SK-N-SH (cell line): ENCODE measurements at regions not wholly inside any gene's neighbourhood (a gene's known extent, or its start where the extent isn't known, plus 50 kb on each side); places are given as distances from the start of the nearest gene placed in this dataset.
"Not testable (repeated sequence)": the region's sequence is repeated elsewhere in the genome, so short reads cannot be mapped to it uniquely, and the experiment has no call there.

Source experiments
- CTCF ChIA-PET: fragments of 300-600, 350-600 bp; formaldehyde crosslinking; extraction: SDS; loops from one replicate; lab custom pipeline; 2021; lab: Yijun Ruan, JAX
- POLR2A ChIA-PET: fragments of 350-600 bp; sonication (Branson Sonifier 250); formaldehyde crosslinking; extraction: SDS; loops from one replicate; lab custom pipeline; 2020; ENCODE audit warnings: antibody characterized with exemption, inconsistent platforms; lab: Yijun Ruan, JAX
- DNase-seq: peaks from one replicate; pipeline ENCODE4 v3.0.0; 2012
- H2AFZ ChIP-seq: fragments of 200-600 bp; sonication (generic); 2 replicates; pipeline ENCODE4 v1.8.1; 2016; ENCODE audit warnings: antibody characterized with exemption, mild to moderate bottlenecking, low read depth
- H3F3A ChIP-seq: fragments of 200-600 bp; sonication (generic); replicated peaks from 2 replicates; pipeline ENCODE3; 2016; ENCODE audit warnings: antibody characterized with exemption, mild to moderate bottlenecking; ENCODE audit not compliant: insufficient read depth
- H3K27ac ChIP-seq, 2 experiments: fragments of 200-500 bp in 1 of 2; fragments of 200-600 bp in 1 of 2; sonication (Bioruptor generic) in 1 of 2; sonication (generic), shearing (Covaris generic) in 1 of 2; 2 replicates each; pipeline versions ENCODE4 v1.5.1 to v1.6.1; 2014 to 2016; ENCODE audit warnings: low read depth in 2 of 2, inconsistent platforms in 1 of 2, low read length in 1 of 2, mild to moderate bottlenecking in 1 of 2, mixed read lengths in 1 of 2
- H3K27me3 ChIP-seq: fragments of 200-600 bp; sonication (generic), shearing (Covaris generic); 2 replicates; pipeline ENCODE4 v1.6.1; 2016; ENCODE audit warnings: mixed run types; ENCODE audit not compliant: insufficient read depth
- H3K36me3 ChIP-seq, 2 experiments: fragments of 200-500 bp in 1 of 2; fragments of 200-600 bp in 1 of 2; sonication (Bioruptor generic) in 1 of 2; sonication (generic) in 1 of 2; replicated peaks in 1 of 2; 2 replicates each; pipeline versions ENCODE3 to v1.5.1; 2014 to 2016; ENCODE audit warnings: low read length in 1 of 2, mild to moderate bottlenecking in 1 of 2; ENCODE audit not compliant: insufficient read depth in 2 of 2, control insufficient read depth in 1 of 2
- H3K4me1 ChIP-seq, 2 experiments: fragments of 200-500 bp in 1 of 2; fragments of 200-600 bp in 1 of 2; sonication (Bioruptor generic) in 1 of 2; sonication (generic), shearing (Covaris generic) in 1 of 2; 2 replicates each; pipeline versions ENCODE4 v1.5.1 to v1.6.1; 2014 to 2016; ENCODE audit warnings: low read depth in 1 of 2, low read length in 1 of 2, mixed run types in 1 of 2; ENCODE audit not compliant: insufficient read depth in 2 of 2, control insufficient read depth in 1 of 2
- H3K4me2 ChIP-seq: fragments of 200-600 bp; sonication (generic), shearing (Covaris generic); 2 replicates; pipeline ENCODE4 v1.6.1; 2017; ENCODE audit warnings: mixed run types
- H3K4me3 ChIP-seq, 2 experiments: fragments of 200-500 bp in 1 of 2; fragments of 200-600 bp in 1 of 2; sonication (Bioruptor generic) in 1 of 2; sonication (generic), shearing (Covaris generic) in 1 of 2; 2 replicates each; pipeline versions ENCODE4 v1.5.1 to v1.8.1; 2014 to 2016; ENCODE audit warnings: low read depth in 2 of 2, inconsistent platforms in 1 of 2, low read length in 1 of 2, mild to moderate bottlenecking in 1 of 2, mixed read lengths in 1 of 2, moderate library complexity in 1 of 2
- H3K79me2 ChIP-seq: fragments of 200-600 bp; sonication (generic); 2 replicates; pipeline ENCODE4 v1.8.1; 2017; ENCODE audit warnings: mild to moderate bottlenecking; ENCODE audit not compliant: insufficient read depth
- H3K9ac ChIP-seq: fragments of 200-600 bp; sonication (generic); 2 replicates; pipeline ENCODE4 v1.6.1; 2017; ENCODE audit warnings: mixed run types
- H3K9me2 ChIP-seq: fragments of 200-600 bp; sonication (generic); 2 replicates; pipeline ENCODE4 v1.6.1; 2017; ENCODE audit warnings: mixed run types
- H3K9me3 ChIP-seq: fragments of 200-600 bp; sonication (generic); 2 replicates; pipeline ENCODE4 v1.6.1; 2017; ENCODE audit warnings: mixed run types, mild to moderate bottlenecking, moderate library complexity
- H4K20me1 ChIP-seq: fragments of 200-600 bp; sonication (generic); 2 replicates; pipeline ENCODE4 v1.6.1; 2017; ENCODE audit warnings: mild to moderate bottlenecking, mixed run types; ENCODE audit not compliant: insufficient read depth
- EP300 ChIP-seq, 2 experiments: IDR thresholded peaks; 2 replicates each; pipeline versions ENCODE4 v1.4.0 to v1.6.1; 2012; ENCODE audit warnings: borderline replicate concordance in 1 of 2, low read depth in 1 of 2, low read length in 1 of 2
- EZH2phosphoT487 ChIP-seq: fragments of 200-600 bp; sonication (generic); IDR thresholded peaks from 2 replicates; pipeline ENCODE4 v1.6.1; 2017; ENCODE audit warnings: low read depth, mixed run types, mild to moderate bottlenecking, antibody characterized with exemption, moderate library complexity, borderline replicate concordance
- FOXM1 ChIP-seq: IDR thresholded peaks from 2 replicates; pipeline ENCODE4 v1.4.0; 2012; ENCODE audit warnings: low read depth, mild to moderate bottlenecking
- GATA2 ChIP-seq: sonication (generic); formaldehyde crosslinking; IDR thresholded peaks from 2 replicates; pipeline ENCODE4 v1.5.0; 2020; ENCODE audit warnings: mild to moderate bottlenecking, missing genetic modification reagents
- JUND ChIP-seq: IDR thresholded peaks from 2 replicates; pipeline ENCODE4 v1.4.0; 2012
- MXI1 ChIP-seq: IDR thresholded peaks from 2 replicates; pipeline ENCODE4 v1.6.1; 2012; ENCODE audit warnings: mild to moderate bottlenecking, low read depth, low read length, improper control_type of control experiment
- NRF1 ChIP-seq: IDR thresholded peaks from 2 replicates; pipeline ENCODE4 v1.6.1; 2012; ENCODE audit warnings: low read depth, mild to moderate bottlenecking, low read length
- RXRA ChIP-seq: IDR thresholded peaks from 2 replicates; pipeline ENCODE4 v1.4.0; 2012; ENCODE audit warnings: low read depth, mild to moderate bottlenecking, borderline replicate concordance
- SIN3A ChIP-seq: IDR thresholded peaks from 2 replicates; pipeline ENCODE4 v1.6.1; 2012; ENCODE audit warnings: low read depth, mild to moderate bottlenecking, low read length, moderate library complexity, borderline replicate concordance
- USF1 ChIP-seq: IDR thresholded peaks from 2 replicates; pipeline ENCODE4 v1.4.0; 2012; ENCODE audit warnings: low read depth, borderline replicate concordance
- WGBS: methylation state at CpG from one replicate; pipeline ENCODE4 v1.1.6; 2017; ENCODE audit warnings: low lambda C conversion rate; 5-methylcytosine and 5-hydroxymethylcytosine counted together

GRCh38 chr10:2030046-2030445 is 292.7 kb upstream of the ADARB2 start:
- Histone ChIP-seq H3K4me1 (no peaks in the 10 kb centered on the region; a peak in 1 of 4 replicates), H3K27me3 (no peaks in the 10 kb centered on the region), H3K27ac (no peak overlapping the region; a peak in 1 of 4 replicates), H3K36me3 (no peaks in the 10 kb centered on the region), H3F3A (no peaks in the 10 kb centered on the region), H3K9me2 (no peaks in the 10 kb centered on the region), H2AFZ (no peak overlapping the region), H3K4me2 (no peak overlapping the region), H3K9ac (no peak overlapping the region), H3K4me3 (no peak overlapping the region), H3K9me3 (peaks cover 6% of the 10 kb centered on the region; the same call in 1 of the 2 replicates), H4K20me1 (no peaks in the 10 kb centered on the region)
- CTCF ChIA-PET: no interaction called here
- no peak for DNase-seq
- POLR2A ChIA-PET: no interaction called here
- TF ChIP-seq GATA2 (CRISPR knock-in tag) (0 out of 2 replicates have a peak, but pooled peaks have one; percentile 5), MXI1 (no peak)
- TF ChIP-seq, all 33 proteins: peak for 1
- no peaks in the 10 kb centered on the region for H3K79me2 ChIP-seq
- 0% methylated on average over 1 of the region's 1 CpG for WGBS

- H4K20me1 ChIP-seq: no peaks in the 10 kb centered on the region
- H3K4me3 ChIP-seq: no peak overlapping the region
- H3K9me3 ChIP-seq: peaks cover 6% of the 10 kb centered on the region; the same call in 1 of the 2 replicates
- POLR2A ChIA-PET: no interaction called here
- H3K79me2 ChIP-seq: no peaks in the 10 kb centered on the region
- DNase-seq: no peak
- WGBS: 8% methylated on average over 3 of the region's 3 CpGs
- no peaks in the 10 kb centered on the region for H3F3A ChIP-seq
- CTCF ChIA-PET: interaction anchor here (1.2 kb wide), 1 partner anchor 24 kb away, joined by 3 read pairs; no protein-coding TSS in a partner anchor
- no peaks in the 10 kb centered on the region for H3K27me3 ChIP-seq
- no peak overlapping the region for H2AFZ ChIP-seq
- no peak overlapping the region for H3K9ac ChIP-seq
- H3K36me3 ChIP-seq: no peaks in the 10 kb centered on the region
- no peaks in the 10 kb centered on the region; a peak in 1 of 4 replicates for H3K4me1 ChIP-seq
- H3K4me2 ChIP-seq: no peak overlapping the region
- TF ChIP-seq RXRA (no peak), NRF1 (no peak), SIN3A (no peak), EP300 (IDR thresholded peaks at IDR 0.05; ENCODE audit: borderline replicate concordance in 1 of 2, low read depth in 1 of 2, low read length in 1 of 2) (no peak), JUND (no peak), FOXM1 (no peak), EZH2phosphoT487 (no peak), USF1 (no peak)
- H3K27ac ChIP-seq: no peak overlapping the region
- no peaks in the 10 kb centered on the region for H3K9me2 ChIP-seq
Measured at GRCh38 chr10:2026936-2027335, 289.6 kb upstream of the ADARB2 start.

- DNase-seq, H3K4me2 ChIP-seq, H3K27me3 ChIP-seq, H3F3A ChIP-seq, H4K20me1 ChIP-seq, H3K4me3 ChIP-seq, CTCF ChIA-PET, POLR2A ChIA-PET, H3K79me2 ChIP-seq, H3K27ac ChIP-seq, H3K36me3 ChIP-seq, H3K4me1 ChIP-seq, H3K9me3 ChIP-seq, H2AFZ ChIP-seq, H3K9ac ChIP-seq, H3K9me2 ChIP-seq: not testable (repeated sequence)
- 4% methylated on average over 2 of the region's 2 CpGs for WGBS
Measured at GRCh38 chr10:2024750-2025149, 287.4 kb upstream of the ADARB2 start.
